PC-9 (cell line): ENCODE measurements at regions not wholly inside any gene's neighbourhood (a gene's known extent, or its start where the extent isn't known, plus 50 kb on each side); places are given as distances from the start of the nearest gene placed in this dataset.

ENCODE experiments used
- BruUV-seq: library from RNA; stranded (reverse); fragments of 400-500 nt; replicated peaks from 2 replicates; lab custom pipeline; 2021; lab: Mats Ljungman, UMichigan
- CTCF ChIA-PET: fragments of 300-600 bp; sonication (Branson Sonifier 250); formaldehyde crosslinking; loops from one replicate; lab custom pipeline; 2022; ENCODE audit warnings: antibody characterized with exemption; lab: Charles Lee
- POLR2A ChIA-PET: fragments of 300-600 bp; sonication (Branson Sonifier 250); formaldehyde crosslinking; loops from one replicate; lab custom pipeline; 2022; ENCODE audit warnings: antibody characterized with exemption; ENCODE audit not compliant: unreplicated experiment; lab: Charles Lee
- DNase-seq, 2 experiments: peaks; one replicate each; pipeline versions ENCODE4 v3.0.0 to v3.0.0-alpha.2; 2015 to 2022; ENCODE audit warnings: mixed read lengths in 1 of 2
- H2AFZ ChIP-seq: fragments of 200-600 bp; sonication (generic); 2 replicates; pipeline ENCODE4 v1.8.1; 2017; ENCODE audit warnings: antibody characterized with exemption
- H3F3A ChIP-seq: fragments of 200-600 bp; sonication (generic); 2 replicates; pipeline ENCODE4 v1.8.1; 2017; ENCODE audit warnings: antibody characterized with exemption, mild to moderate bottlenecking, low read depth; ENCODE audit not compliant: insufficient read depth
- H3K27ac ChIP-seq: fragments of 200-600 bp; sonication (generic); 2 replicates; pipeline ENCODE4 v1.6.1; 2016; ENCODE audit warnings: mixed run types
- H3K27me3 ChIP-seq: fragments of 200-600 bp; sonication (generic); 2 replicates; pipeline ENCODE4 v1.6.1; 2016; ENCODE audit warnings: low read depth, mixed run types; ENCODE audit not compliant: insufficient read depth
- H3K36me3 ChIP-seq: fragments of 200-600 bp; sonication (generic); 2 replicates; pipeline ENCODE4 v1.6.1; 2016; ENCODE audit warnings: low read depth, mixed run types
- H3K4me1 ChIP-seq: fragments of 200-600 bp; sonication (generic); replicated peaks from 2 replicates; pipeline ENCODE4 v1.6.1; 2016; ENCODE audit warnings: mixed run types; ENCODE audit not compliant: insufficient read depth
- H3K4me2 ChIP-seq: fragments of 200-600 bp; sonication (generic); 2 replicates; pipeline ENCODE4 v1.6.1; 2017; ENCODE audit warnings: mixed run types
- H3K4me3 ChIP-seq: fragments of 200-600 bp; sonication (generic); 2 replicates; pipeline ENCODE4 v1.6.1; 2016; ENCODE audit warnings: mixed run types
- H3K79me2 ChIP-seq: fragments of 200-600 bp; sonication (generic); 2 replicates; pipeline ENCODE4 v1.6.1; 2017; ENCODE audit warnings: low read depth, mixed run types
- H3K9me2 ChIP-seq: fragments of 200-600 bp; sonication (generic); 2 replicates; pipeline ENCODE4 v1.8.1; 2017; ENCODE audit warnings: mild to moderate bottlenecking; ENCODE audit not compliant: insufficient read depth
- H3K9me3 ChIP-seq: fragments of 200-600 bp; sonication (generic); 2 replicates; pipeline ENCODE4 v1.8.1; 2016; ENCODE audit warnings: low read depth; ENCODE audit not compliant: insufficient read depth
- H4K20me1 ChIP-seq: fragments of 200-600 bp; sonication (generic); 2 replicates; pipeline ENCODE4 v1.8.1; 2017; ENCODE audit not compliant: insufficient read depth
- CTCF ChIP-seq: fragments of 200-600 bp; sonication (generic); conservative IDR thresholded peaks from 2 replicates; pipeline ENCODE4 v1.6.1; 2017; ENCODE audit warnings: mixed run types, antibody characterized with exemption, mild to moderate bottlenecking, moderate library complexity
- EZH2 ChIP-seq: fragments of 200-600 bp; sonication (generic); IDR thresholded peaks from 2 replicates; pipeline ENCODE4 v1.8.0; 2017; ENCODE audit warnings: antibody characterized with exemption, low read depth
- intact Hi-C: fragments of 100-400 bp; cut with micrococcal nuclease; formaldehyde crosslinking; loops from one replicate; pipeline ENCODE4 v1.10.0; 2022; ENCODE audit not compliant: unreplicated experiment

GRCh38 chr6:154916857-154917256 is 78.3 kb upstream of the TIAM2 start:
- H3K79me2 ChIP-seq, result no peaks in the 10 kb centered on the region
- no peaks in the 10 kb centered on the region for H4K20me1 ChIP-seq
- H3K36me3 ChIP-seq, result no peaks in the 10 kb centered on the region
- no peaks in the 10 kb centered on the region for H3F3A ChIP-seq
- DNase-seq, result no peak
- no peaks in the 10 kb centered on the region for H3K9me3 ChIP-seq
- no peak overlapping the region for H3K27ac ChIP-seq
- no peak overlapping the region for H3K4me3 ChIP-seq
- ChIA-PET POLR2A (no interaction called here), CTCF (no interaction called here)
- no peak overlapping the region for H2AFZ ChIP-seq
- no peaks in the 10 kb centered on the region for H3K9me2 ChIP-seq
- H3K27me3 ChIP-seq, result no peaks in the 10 kb centered on the region
- intact Hi-C loops, result no loop called here
- TF ChIP-seq CTCF, result no peak
- TF ChIP-seq EZH2, result no peak
- no peaks in the 10 kb centered on the region for H3K4me1 ChIP-seq
- BruUV-seq, result no TSS peak
- H3K4me2 ChIP-seq, result no peak overlapping the region

GRCh38 chr6:154917941-154918340 is 77.2 kb upstream of the TIAM2 start:
- intact Hi-C loops, result no loop called here
- no peaks in the 10 kb centered on the region for H3K9me3 ChIP-seq
- no peak for DNase-seq
- no peak overlapping the region for H2AFZ ChIP-seq
- H3K36me3 ChIP-seq, result no peaks in the 10 kb centered on the region
- no TSS peak for BruUV-seq
- CTCF ChIA-PET, result no interaction called here
- POLR2A ChIA-PET, result no interaction called here
- no peaks in the 10 kb centered on the region for H3K4me1 ChIP-seq
- H3K79me2 ChIP-seq, result no peaks in the 10 kb centered on the region
- no peak overlapping the region for H3K27ac ChIP-seq
- TF ChIP-seq EZH2, result no peak
- no peak for TF ChIP-seq CTCF
- H3K27me3 ChIP-seq, result no peaks in the 10 kb centered on the region
- H3K4me3 ChIP-seq, result no peak overlapping the region
- H3K4me2 ChIP-seq, result no peak overlapping the region
- H3K9me2 ChIP-seq, result no peaks in the 10 kb centered on the region
- H4K20me1 ChIP-seq, result no peaks in the 10 kb centered on the region
- no peaks in the 10 kb centered on the region for H3F3A ChIP-seq

GRCh38 chr6:154919806-154920205 is 75.3 kb upstream of the TIAM2 start:
- no TSS peak for BruUV-seq
- no peak for DNase-seq
- ChIA-PET CTCF (no interaction called here), POLR2A (no interaction called here)
- intact Hi-C loops, result no loop called here
- no peaks in the 10 kb centered on the region for H3K27me3 ChIP-seq
- H3K9me2 ChIP-seq, result no peaks in the 10 kb centered on the region
- no peaks in the 10 kb centered on the region for H3K36me3 ChIP-seq
- no peaks in the 10 kb centered on the region for H4K20me1 ChIP-seq
- no peaks in the 10 kb centered on the region for H3K9me3 ChIP-seq
- no peak overlapping the region for H3K4me3 ChIP-seq
- no peak overlapping the region for H3K4me2 ChIP-seq
- no peak overlapping the region for H2AFZ ChIP-seq
- TF ChIP-seq EZH2 (no peak), CTCF (no peak)
- no peak overlapping the region for H3K27ac ChIP-seq
- H3F3A ChIP-seq, result no peaks in the 10 kb centered on the region
- no peaks in the 10 kb centered on the region for H3K79me2 ChIP-seq
- H3K4me1 ChIP-seq, result no peaks in the 10 kb centered on the region
